CD14-positive monocyte (primary cell): ENCODE measurements at regions not wholly inside any gene's neighbourhood (a gene's known extent, or its start where the extent isn't known, plus 50 kb on each side); places are given as distances from the start of the nearest gene placed in this dataset.

ENCODE experiments used
- DNase-seq, 3 donors: peaks; one replicate each; pipeline ENCODE4 v3.0.0-alpha.2; 2011 to 2022
- H2AFZ ChIP-seq: 2 replicates; pipeline ENCODE4 v1.6.0; 2012; ENCODE audit warnings: mild to moderate bottlenecking, low read depth, low read length, inconsistent platforms; ENCODE audit not compliant: insufficient read depth, poor library complexity, severe bottlenecking
- H3K27ac ChIP-seq, 2 donors: 1 replicate in 1 of 2; 2 replicates in 1 of 2; pipeline ENCODE4 v1.5.1; 2012 to 2013; ENCODE audit warnings: low read length in 2 of 2, control low read depth in 1 of 2, inconsistent platforms in 1 of 2, low read depth in 1 of 2, mild to moderate bottlenecking in 1 of 2
- H3K27me3 ChIP-seq, 2 donors: one replicate each; pipeline versions ENCODE4 v1.6.0 to v1.6.1; 2011 to 2013; ENCODE audit warnings: low read length in 2 of 2; ENCODE audit not compliant: control insufficient read depth in 2 of 2, insufficient read depth in 2 of 2
- H3K36me3 ChIP-seq, 2 donors: replicated peaks in 1 of 2; 1 replicate in 1 of 2; 2 replicates in 1 of 2; pipeline versions ENCODE4 v1.5.1 to v1.6.1; 2012 to 2013; ENCODE audit warnings: low read length in 2 of 2, control low read depth in 1 of 2, inconsistent platforms in 1 of 2, mild to moderate bottlenecking in 1 of 2; ENCODE audit not compliant: insufficient read depth in 2 of 2, control insufficient read depth in 1 of 2
- H3K4me1 ChIP-seq, 2 donors: 1 replicate in 1 of 2; 2 replicates in 1 of 2; pipeline versions ENCODE4 v1.5.1 to v1.6.1; 2012 to 2013; ENCODE audit warnings: low read length in 2 of 2, control low read depth in 1 of 2, inconsistent platforms in 1 of 2, mild to moderate bottlenecking in 1 of 2, moderate library complexity in 1 of 2; ENCODE audit not compliant: insufficient read depth in 2 of 2, control insufficient read depth in 1 of 2
- H3K4me2 ChIP-seq: replicated peaks from 2 replicates; pipeline ENCODE3; 2012; ENCODE audit warnings: low read length, moderate library complexity, mild to moderate bottlenecking; ENCODE audit not compliant: poor library complexity, severe bottlenecking; ENCODE audit errors: extremely low read depth
- H3K4me3 ChIP-seq, 3 experiments: fragments of 200-600 bp in 1 of 3; sonication (generic) in 1 of 3; replicated peaks in 1 of 3; 1 replicate in 2 of 3; 2 replicates in 1 of 3; pipeline ENCODE4 v1.5.1; 2011 to 2013; ENCODE audit warnings: low read length in 3 of 3, mild to moderate bottlenecking in 3 of 3, control low read depth in 2 of 3, low read depth in 2 of 3, inconsistent platforms in 1 of 3, moderate library complexity in 1 of 3
- H3K79me2 ChIP-seq: 2 replicates; pipeline ENCODE4 v1.6.0; 2012; ENCODE audit warnings: mild to moderate bottlenecking, control low read depth, inconsistent platforms, low read length, moderate library complexity; ENCODE audit not compliant: insufficient read depth
- H3K9ac ChIP-seq: 2 replicates; pipeline ENCODE4 v1.6.0; 2017; ENCODE audit warnings: low read length, mild to moderate bottlenecking; ENCODE audit not compliant: insufficient read depth, poor library complexity, severe bottlenecking
- H3K9me3 ChIP-seq, 2 donors: replicated peaks in 1 of 2; 1 replicate in 1 of 2; 2 replicates in 1 of 2; pipeline versions ENCODE4 v1.5.1 to v1.6.1; 2012 to 2013; ENCODE audit warnings: low read length in 2 of 2, control low read depth in 1 of 2; ENCODE audit not compliant: control insufficient read depth in 1 of 2, insufficient read depth in 1 of 2
- H4K20me1 ChIP-seq: 2 replicates; pipeline ENCODE4 v1.6.0; 2012; ENCODE audit warnings: mild to moderate bottlenecking, low read length, control low read depth, moderate library complexity; ENCODE audit not compliant: insufficient read depth
- H3K27ac Mint-ChIP-seq, 7 donors: one replicate each; pipeline ENCODE4 v1.8.0; 2020; ENCODE audit warnings: mild to moderate bottlenecking in 7 of 7, mixed read lengths in 7 of 7, moderate library complexity in 6 of 7, inconsistent platforms in 2 of 7
- H3K27me3 Mint-ChIP-seq, 3 donors: one replicate each; pipeline ENCODE4 v1.8.0; 2021 to 2022; ENCODE audit warnings: low read depth in 3 of 3, mild to moderate bottlenecking in 3 of 3, mixed read lengths in 3 of 3, moderate library complexity in 3 of 3, inconsistent platforms in 1 of 3
- H3K36me3 Mint-ChIP-seq, 2 donors: one replicate each; pipeline ENCODE4 v1.8.0; 2020; ENCODE audit warnings: mixed read lengths in 2 of 2, inconsistent platforms in 1 of 2, mild to moderate bottlenecking in 1 of 2
- H3K4me1 Mint-ChIP-seq: one replicate; pipeline ENCODE4 v1.8.0; 2020; ENCODE audit warnings: mild to moderate bottlenecking, mixed read lengths
- H3K4me3 Mint-ChIP-seq, 2 donors: one replicate each; pipeline ENCODE4 v1.8.0; 2020; ENCODE audit warnings: mild to moderate bottlenecking in 2 of 2, mixed read lengths in 2 of 2, moderate library complexity in 1 of 2
- H3K9me3 Mint-ChIP-seq, 7 donors: one replicate each; pipeline ENCODE4 v1.8.0; 2020 to 2022; ENCODE audit warnings: mixed read lengths in 7 of 7, mild to moderate bottlenecking in 6 of 7, moderate library complexity in 6 of 7, inconsistent platforms in 2 of 7
- WGBS: methylation state at CpG from one replicate; pipeline ENCODE4 v1.1.5; 2013; ENCODE audit warnings: missing lambda C conversion rate; ENCODE audit not compliant: insufficient coverage; 5-methylcytosine and 5-hydroxymethylcytosine counted together
- intact Hi-C, 2 donors: fragments of 100-400 bp; cut with micrococcal nuclease; formaldehyde crosslinking; loops; one replicate each; pipeline versions ENCODE4 v1.15.0 to v1.15.1; 2023
- TF ChIP-seq, protein P1 (sequence below): fragments of 200-600 bp; IDR thresholded peaks from one replicate; pipeline ENCODE4 v1.8.0; 2022; ENCODE audit warnings: antibody characterized with exemption, mild to moderate bottlenecking

DNA sequence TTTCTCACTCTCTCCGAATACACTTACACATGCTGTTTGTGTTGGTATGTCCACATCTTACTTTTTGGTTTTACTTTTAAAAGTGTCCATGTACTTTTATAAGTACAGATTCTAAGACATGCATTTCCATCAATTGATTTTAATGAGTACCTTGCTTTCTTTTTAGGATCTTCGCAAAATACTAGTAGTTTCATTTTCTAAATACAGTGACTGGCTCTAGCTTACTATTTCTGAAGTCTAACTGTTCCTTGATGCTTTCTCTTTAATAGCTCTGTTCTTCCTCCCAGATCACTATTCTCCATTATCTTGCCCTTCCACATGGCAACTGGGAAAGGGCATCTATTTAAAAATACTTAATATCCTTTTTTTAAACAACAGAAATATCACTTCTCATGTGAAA, 164.1 kb downstream of the KITLG start:
- 43% methylated on average over 1 of the region's 2 CpGs for WGBS
- Histone ChIP-seq H3K27ac (no peak overlapping the region), H3K4me2 (no peak overlapping the region), H2AFZ (no peak overlapping the region), H3K36me3 (no peaks in the 10 kb centered on the region), H3K79me2 (no peaks in the 10 kb centered on the region), H4K20me1 (no peaks in the 10 kb centered on the region), H3K9ac (no peak overlapping the region), H3K4me1 (no peaks in the 10 kb centered on the region), H3K4me3 (no peak overlapping the region), H3K9me3 (no peaks in the 10 kb centered on the region), H3K27me3 (no peaks in the 10 kb centered on the region)
- Mint-ChIP-seq H3K27me3 (peaks cover 0 to 2% (median 0%) of the 10 kb centered on the region in 3 donors), H3K4me3 (no peak overlapping the region), H3K36me3 (no peaks in the 10 kb centered on the region), H3K27ac (no peak overlapping the region), H3K4me1 (peaks cover 4% of the 10 kb centered on the region), H3K9me3 (peaks cover 0 to 2% (median 0%) of the 10 kb centered on the region in 7 donors)
- TF ChIP-seq, protein P1, sequence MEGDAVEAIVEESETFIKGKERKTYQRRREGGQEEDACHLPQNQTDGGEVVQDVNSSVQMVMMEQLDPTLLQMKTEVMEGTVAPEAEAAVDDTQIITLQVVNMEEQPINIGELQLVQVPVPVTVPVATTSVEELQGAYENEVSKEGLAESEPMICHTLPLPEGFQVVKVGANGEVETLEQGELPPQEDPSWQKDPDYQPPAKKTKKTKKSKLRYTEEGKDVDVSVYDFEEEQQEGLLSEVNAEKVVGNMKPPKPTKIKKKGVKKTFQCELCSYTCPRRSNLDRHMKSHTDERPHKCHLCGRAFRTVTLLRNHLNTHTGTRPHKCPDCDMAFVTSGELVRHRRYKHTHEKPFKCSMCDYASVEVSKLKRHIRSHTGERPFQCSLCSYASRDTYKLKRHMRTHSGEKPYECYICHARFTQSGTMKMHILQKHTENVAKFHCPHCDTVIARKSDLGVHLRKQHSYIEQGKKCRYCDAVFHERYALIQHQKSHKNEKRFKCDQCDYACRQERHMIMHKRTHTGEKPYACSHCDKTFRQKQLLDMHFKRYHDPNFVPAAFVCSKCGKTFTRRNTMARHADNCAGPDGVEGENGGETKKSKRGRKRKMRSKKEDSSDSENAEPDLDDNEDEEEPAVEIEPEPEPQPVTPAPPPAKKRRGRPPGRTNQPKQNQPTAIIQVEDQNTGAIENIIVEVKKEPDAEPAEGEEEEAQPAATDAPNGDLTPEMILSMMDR = no peak
- no peak for DNase-seq
- intact Hi-C loops = no loop called here

DNA sequence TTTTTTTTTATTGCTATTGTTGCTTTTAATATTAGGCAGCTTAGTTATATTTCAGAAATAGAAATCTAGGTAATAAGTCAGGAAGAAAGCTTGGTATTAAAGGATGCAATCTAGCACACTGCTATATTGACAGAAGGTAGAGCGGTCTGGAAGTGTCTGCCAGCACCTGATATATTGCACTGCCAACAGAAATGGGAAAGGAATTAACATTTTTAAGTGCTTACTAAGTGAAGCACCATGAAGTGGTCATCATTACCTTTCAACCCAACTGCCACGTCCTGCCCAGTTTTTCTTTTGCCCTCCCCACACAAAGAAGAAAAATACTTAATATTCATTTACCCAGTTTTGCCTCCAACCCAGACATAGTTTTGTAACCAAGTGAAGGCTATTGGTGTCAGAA, 163.5 kb downstream of the KITLG start:
- peaks cover 0 to 2% (median 0%) of the 10 kb centered on the region in 7 donors for H3K9me3 Mint-ChIP-seq
- Histone ChIP-seq H2AFZ (peak overlapping the region; percentile 3), H4K20me1 (no peaks in the 10 kb centered on the region), H3K36me3 (no peaks in the 10 kb centered on the region), H3K9me3 (no peaks in the 10 kb centered on the region), H3K27ac (no peak overlapping the region), H3K4me2 (no peak overlapping the region), H3K79me2 (no peaks in the 10 kb centered on the region), H3K4me1 (no peaks in the 10 kb centered on the region), H3K9ac (no peak overlapping the region), H3K4me3 (no peak overlapping the region), H3K27me3 (no peaks in the 10 kb centered on the region)
- WGBS = no CpG with 5 or more reads among the region's 2 CpGs
- intact Hi-C loops = no loop called here
- no peaks in the 10 kb centered on the region for H3K36me3 Mint-ChIP-seq
- H3K4me3 Mint-ChIP-seq = no peak overlapping the region
- H3K27me3 Mint-ChIP-seq = peaks cover 0 to 2% (median 0%) of the 10 kb centered on the region in 3 donors
- H3K4me1 Mint-ChIP-seq = peaks cover 4% of the 10 kb centered on the region
- no peak for DNase-seq
- TF ChIP-seq, protein P1 = no peak
- H3K27ac Mint-ChIP-seq = no peak overlapping the region
